SU-DHL-6 (cell line): ENCODE measurements at regions not wholly inside any gene's neighbourhood (a gene's known extent, or its start where the extent isn't known, plus 50 kb on each side); places are given as distances from the start of the nearest gene placed in this dataset.

ENCODE experiments used
- H2AFZ ChIP-seq: fragments of 200-600 bp; sonication (generic); 2 replicates; pipeline ENCODE4 v1.6.1; 2014; ENCODE audit warnings: low read depth, mild to moderate bottlenecking, moderate library complexity, mixed read lengths, antibody characterized with exemption, low read length; ENCODE audit not compliant: severe bottlenecking
- H3F3A ChIP-seq: fragments of 200-600 bp; shearing (Covaris generic); 2 replicates; pipeline ENCODE4 v1.6.0; 2016; ENCODE audit warnings: antibody characterized with exemption, mild to moderate bottlenecking; ENCODE audit not compliant: insufficient read depth
- H3K27ac ChIP-seq: fragments of 200-600 bp; sonication (generic); 2 replicates; pipeline ENCODE4 v1.5.1; 2016; ENCODE audit warnings: low read depth, mild to moderate bottlenecking, low read length, moderate library complexity, mixed read lengths
- H3K27me3 ChIP-seq: fragments of 200-600 bp; sonication (generic), shearing (Covaris generic); 2 replicates; pipeline ENCODE4 v1.6.0; 2014; ENCODE audit warnings: mild to moderate bottlenecking, low read length
- H3K36me3 ChIP-seq: fragments of 200-600 bp; sonication (generic); 2 replicates; pipeline ENCODE4 v1.6.1; 2014; ENCODE audit warnings: mild to moderate bottlenecking, low read length, mixed read lengths
- H3K4me2 ChIP-seq: fragments of 300-600, 200-600 bp; shearing (Covaris generic), sonication (generic); 2 replicates; pipeline ENCODE4 v1.6.0; 2014; ENCODE audit warnings: low read length, low read depth, mild to moderate bottlenecking; ENCODE audit not compliant: poor library complexity, severe bottlenecking
- H3K4me3 ChIP-seq: fragments of 200-600 bp; sonication (generic); 2 replicates; pipeline ENCODE4 v1.5.1; 2014; ENCODE audit warnings: antibody characterized with exemption, low read length, mild to moderate bottlenecking, mixed read lengths; ENCODE audit not compliant: insufficient read depth, poor library complexity, severe bottlenecking
- H3K79me2 ChIP-seq: fragments of 200-600 bp; sonication (generic); 2 replicates; pipeline ENCODE4 v1.6.1; 2014; ENCODE audit warnings: mild to moderate bottlenecking, low read length, moderate library complexity; ENCODE audit not compliant: insufficient read depth
- H3K9ac ChIP-seq: fragments of 200-600 bp; sonication (generic); 2 replicates; pipeline ENCODE4 v1.7.0; 2014; ENCODE audit warnings: mild to moderate bottlenecking, low read length
- H3K9me2 ChIP-seq: fragments of 200-600 bp; sonication (generic); replicated peaks from 2 replicates; pipeline ENCODE4 v1.6.1; 2014; ENCODE audit warnings: low read length; ENCODE audit not compliant: insufficient read depth
- H3K9me3 ChIP-seq: fragments of 200-600 bp; sonication (generic); 2 replicates; pipeline ENCODE4 v1.6.1; 2014; ENCODE audit warnings: low read length, mixed read lengths; ENCODE audit not compliant: insufficient read depth
- H4K20me1 ChIP-seq: fragments of 200-600 bp; sonication (generic); 2 replicates; pipeline ENCODE4 v1.6.1; 2014; ENCODE audit warnings: low read depth, mild to moderate bottlenecking, antibody characterized with exemption, low read length, moderate library complexity, mixed read lengths
- CTCF ChIP-seq: fragments of 200-600 bp; sonication (generic); IDR thresholded peaks from one replicate; pipeline ENCODE4 v1.5.1; 2017; ENCODE audit warnings: antibody characterized with exemption, mild to moderate bottlenecking, low read length, moderate library complexity; ENCODE audit not compliant: insufficient read depth, poor library complexity, severe bottlenecking
- EZH2phosphoT487 ChIP-seq: fragments of 200-600 bp; sonication (generic), shearing (Covaris generic); conservative IDR thresholded peaks from 2 replicates; pipeline ENCODE4 v1.6.1; 2018; ENCODE audit warnings: mild to moderate bottlenecking, antibody characterized with exemption, low read length, moderate library complexity, mixed read lengths

- Histone ChIP-seq H3K79me2 (no peaks in the 10 kb centered on the region), H3K9ac (no peak overlapping the region), H3K4me3 (no peak overlapping the region), H3K27me3 (no peaks in the 10 kb centered on the region), H3K9me2 (no peaks in the 10 kb centered on the region), H2AFZ (no peak overlapping the region), H3K9me3 (no peaks in the 10 kb centered on the region), H3K4me2 (no peak overlapping the region), H3K27ac (no peak overlapping the region), H3F3A (no peaks in the 10 kb centered on the region), H4K20me1 (no peaks in the 10 kb centered on the region), H3K36me3 (no peaks in the 10 kb centered on the region)
- TF ChIP-seq CTCF: no peak
- TF ChIP-seq EZH2phosphoT487: no peak
These were observed 59.5 kb upstream of the CHSY3 start for GRCh38 chr5:129844764-129845163.

GRCh38 chr5:129852747-129853352 lies 51.4 kb upstream of the CHSY3 start:
- Histone ChIP-seq H3F3A (no peaks in the 10 kb centered on the region), H3K27me3 (no peaks in the 10 kb centered on the region), H3K4me3 (no peak overlapping the region), H3K9me2 (no peaks in the 10 kb centered on the region), H3K9ac (no peak overlapping the region), H3K27ac (no peak overlapping the region), H4K20me1 (no peaks in the 10 kb centered on the region), H3K9me3 (no peaks in the 10 kb centered on the region), H3K4me2 (no peak overlapping the region), H3K79me2 (no peaks in the 10 kb centered on the region), H2AFZ (no peak overlapping the region), H3K36me3 (no peaks in the 10 kb centered on the region)
- TF ChIP-seq CTCF: peak; percentile 94
- TF ChIP-seq EZH2phosphoT487: no peak

- H2AFZ ChIP-seq: no peak overlapping the region
These were observed 50.7 kb upstream of the CHSY3 start for GRCh38 chr5:129853588-129853987.

More at GRCh38 chr5:129853588-129853987, 50.7 kb upstream of the CHSY3 start:
- no peak overlapping the region for H3K9ac ChIP-seq
- no peaks in the 10 kb centered on the region for H3K9me3 ChIP-seq
- no peak overlapping the region for H3K4me2 ChIP-seq
- no peaks in the 10 kb centered on the region for H4K20me1 ChIP-seq
- TF ChIP-seq EZH2phosphoT487 (no peak), CTCF (no peak)
- no peaks in the 10 kb centered on the region for H3F3A ChIP-seq
- no peak overlapping the region for H3K27ac ChIP-seq
- no peaks in the 10 kb centered on the region for H3K9me2 ChIP-seq
- no peaks in the 10 kb centered on the region for H3K79me2 ChIP-seq
- no peaks in the 10 kb centered on the region for H3K36me3 ChIP-seq
- H3K27me3 ChIP-seq: no peaks in the 10 kb centered on the region
- no peak overlapping the region for H3K4me3 ChIP-seq
